ENCODE measurements at regions not wholly inside any gene's neighbourhood (a gene's known extent, or its start where the extent isn't known, plus 50 kb on each side); places are given as distances from the start of the nearest gene placed in this dataset.

DNA sequence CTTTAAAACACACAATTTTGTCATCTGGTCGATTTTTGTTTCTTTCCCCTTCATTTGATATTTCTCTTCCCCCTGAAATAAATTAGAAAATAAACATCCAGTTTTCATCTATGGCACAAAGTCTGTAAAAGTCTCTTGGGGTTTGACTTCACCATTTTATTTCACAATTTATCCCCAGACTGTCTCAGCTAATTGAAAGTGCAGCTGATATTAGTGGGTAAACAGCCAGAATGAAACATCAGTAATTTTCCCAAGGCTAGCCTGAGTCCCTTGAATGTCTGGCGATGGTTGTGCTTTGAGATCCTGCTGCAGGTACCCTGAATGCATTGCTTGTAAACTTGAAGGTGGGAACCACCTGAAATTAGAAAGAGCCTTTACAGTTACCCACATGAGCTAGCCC lies 60.6 kb upstream of the NEBL start:
- Histone ChIP-seq H3K27me3 (no peaks in the 10 kb centered on the region), H3K27ac (no peak overlapping the region), H3K4me1 (no peaks in the 10 kb centered on the region), H3K9me3 (no peaks in the 10 kb centered on the region), H3K4me3 (no peak overlapping the region), H3K36me3 (no peaks in the 10 kb centered on the region)
- intact Hi-C loops (cut with DNase I; ENCODE audit: low total_unique reads): no loop called here
- WGBS, 5 donors: 62 to 84% (median 71%) methylated on average over 2 of the region's 2 CpGs
- TF ChIP-seq EP300 (IDR thresholded peaks at IDR 0.05) (no peak), POLR2A (IDR thresholded peaks at IDR 0.05) (no peak), POLR2AphosphoS5 (IDR thresholded peaks at IDR 0.05) (no peak)
- TF ChIP-seq, protein P1, sequence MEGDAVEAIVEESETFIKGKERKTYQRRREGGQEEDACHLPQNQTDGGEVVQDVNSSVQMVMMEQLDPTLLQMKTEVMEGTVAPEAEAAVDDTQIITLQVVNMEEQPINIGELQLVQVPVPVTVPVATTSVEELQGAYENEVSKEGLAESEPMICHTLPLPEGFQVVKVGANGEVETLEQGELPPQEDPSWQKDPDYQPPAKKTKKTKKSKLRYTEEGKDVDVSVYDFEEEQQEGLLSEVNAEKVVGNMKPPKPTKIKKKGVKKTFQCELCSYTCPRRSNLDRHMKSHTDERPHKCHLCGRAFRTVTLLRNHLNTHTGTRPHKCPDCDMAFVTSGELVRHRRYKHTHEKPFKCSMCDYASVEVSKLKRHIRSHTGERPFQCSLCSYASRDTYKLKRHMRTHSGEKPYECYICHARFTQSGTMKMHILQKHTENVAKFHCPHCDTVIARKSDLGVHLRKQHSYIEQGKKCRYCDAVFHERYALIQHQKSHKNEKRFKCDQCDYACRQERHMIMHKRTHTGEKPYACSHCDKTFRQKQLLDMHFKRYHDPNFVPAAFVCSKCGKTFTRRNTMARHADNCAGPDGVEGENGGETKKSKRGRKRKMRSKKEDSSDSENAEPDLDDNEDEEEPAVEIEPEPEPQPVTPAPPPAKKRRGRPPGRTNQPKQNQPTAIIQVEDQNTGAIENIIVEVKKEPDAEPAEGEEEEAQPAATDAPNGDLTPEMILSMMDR (IDR thresholded peaks at IDR 0.05): no peak
- no peak for DNase-seq

- H3K9me3 ChIP-seq: no peaks in the 10 kb centered on the region
- intact Hi-C loops (cut with DNase I; ENCODE audit: low total_unique reads): no loop called here
- no peaks in the 10 kb centered on the region for H3K27me3 ChIP-seq
- TF ChIP-seq, protein P1 (IDR thresholded peaks at IDR 0.05): no peak
- TF ChIP-seq POLR2AphosphoS5 (IDR thresholded peaks at IDR 0.05) (no peak), POLR2A (IDR thresholded peaks at IDR 0.05) (no peak), EP300 (IDR thresholded peaks at IDR 0.05) (no peak)
- no peaks in the 10 kb centered on the region for H3K4me1 ChIP-seq
- H3K36me3 ChIP-seq: no peaks in the 10 kb centered on the region
- H3K27ac ChIP-seq: no peak overlapping the region
- no peak for DNase-seq
- WGBS, 5 donors: 61 to 80% (median 75%) methylated on average over 3 of the region's 3 CpGs
- H3K4me3 ChIP-seq: no peak overlapping the region
Measured at GRCh38 chr10:20956843-20957242, 59.7 kb upstream of the NEBL start.

GRCh38 chr10:20955355-20955893 lies 58.3 kb upstream of the NEBL start:
- Histone ChIP-seq H3K4me1 (no peaks in the 10 kb centered on the region), H3K9me3 (no peaks in the 10 kb centered on the region), H3K27ac (no peak overlapping the region), H3K4me3 (no peak overlapping the region), H3K36me3 (no peaks in the 10 kb centered on the region), H3K27me3 (no peaks in the 10 kb centered on the region)
- TF ChIP-seq POLR2AphosphoS5 (IDR thresholded peaks at IDR 0.05): no peak
- TF ChIP-seq POLR2A (IDR thresholded peaks at IDR 0.05): no peak
- no peak for TF ChIP-seq EP300 (IDR thresholded peaks at IDR 0.05)
- TF ChIP-seq, protein P1 (IDR thresholded peaks at IDR 0.05): no peak
- 43 to 67% (median 55%) methylated on average over 1 of the region's 1 CpG for WGBS, 5 donors
- DNase-seq: no peak
- intact Hi-C loops (cut with DNase I; ENCODE audit: low total_unique reads): no loop called here

GRCh38 chr10:20954519-20954918 lies 57.4 kb upstream of the NEBL start:
- Histone ChIP-seq H3K4me3 (no peak overlapping the region), H3K36me3 (no peaks in the 10 kb centered on the region), H3K4me1 (no peaks in the 10 kb centered on the region), H3K27me3 (no peaks in the 10 kb centered on the region), H3K27ac (no peak overlapping the region), H3K9me3 (no peaks in the 10 kb centered on the region)
- 85 to 90% (median 86%) methylated on average over 5 of the region's 5 CpGs for WGBS, 5 donors
- DNase-seq: no peak
- TF ChIP-seq POLR2AphosphoS5 (IDR thresholded peaks at IDR 0.05) (no peak), EP300 (IDR thresholded peaks at IDR 0.05) (no peak)
- TF ChIP-seq, protein P1 (IDR thresholded peaks at IDR 0.05): no peak
- intact Hi-C loops (cut with DNase I; ENCODE audit: low total_unique reads): no loop called here

Data from stomach (tissue), 8 donors.